ENCODE measurements at regions not wholly inside any gene's neighbourhood (a gene's known extent, or its start where the extent isn't known, plus 50 kb on each side); places are given as distances from the start of the nearest gene placed in this dataset.

DNA sequence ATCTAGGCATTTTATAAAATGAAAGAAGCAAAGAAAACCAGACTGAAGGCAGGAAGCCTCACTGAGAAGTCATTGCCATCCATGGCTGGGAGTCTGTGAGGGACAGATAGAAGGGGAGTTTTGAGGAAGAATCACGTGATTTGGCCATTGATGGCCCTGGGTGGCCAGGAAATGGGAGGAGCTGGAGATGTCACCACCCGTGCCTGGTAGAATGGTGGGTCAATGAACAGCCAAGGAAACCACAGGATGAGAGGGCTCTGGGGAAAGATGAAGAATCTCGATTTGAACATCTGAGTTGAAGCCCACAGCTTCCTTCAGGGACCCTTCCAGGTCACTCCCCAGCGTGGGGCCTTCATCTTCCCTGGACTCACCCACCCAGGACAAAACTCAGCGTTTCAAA lies 103.3 kb upstream of the CHST15 start (continued):
- TF ChIP-seq, protein P1, sequence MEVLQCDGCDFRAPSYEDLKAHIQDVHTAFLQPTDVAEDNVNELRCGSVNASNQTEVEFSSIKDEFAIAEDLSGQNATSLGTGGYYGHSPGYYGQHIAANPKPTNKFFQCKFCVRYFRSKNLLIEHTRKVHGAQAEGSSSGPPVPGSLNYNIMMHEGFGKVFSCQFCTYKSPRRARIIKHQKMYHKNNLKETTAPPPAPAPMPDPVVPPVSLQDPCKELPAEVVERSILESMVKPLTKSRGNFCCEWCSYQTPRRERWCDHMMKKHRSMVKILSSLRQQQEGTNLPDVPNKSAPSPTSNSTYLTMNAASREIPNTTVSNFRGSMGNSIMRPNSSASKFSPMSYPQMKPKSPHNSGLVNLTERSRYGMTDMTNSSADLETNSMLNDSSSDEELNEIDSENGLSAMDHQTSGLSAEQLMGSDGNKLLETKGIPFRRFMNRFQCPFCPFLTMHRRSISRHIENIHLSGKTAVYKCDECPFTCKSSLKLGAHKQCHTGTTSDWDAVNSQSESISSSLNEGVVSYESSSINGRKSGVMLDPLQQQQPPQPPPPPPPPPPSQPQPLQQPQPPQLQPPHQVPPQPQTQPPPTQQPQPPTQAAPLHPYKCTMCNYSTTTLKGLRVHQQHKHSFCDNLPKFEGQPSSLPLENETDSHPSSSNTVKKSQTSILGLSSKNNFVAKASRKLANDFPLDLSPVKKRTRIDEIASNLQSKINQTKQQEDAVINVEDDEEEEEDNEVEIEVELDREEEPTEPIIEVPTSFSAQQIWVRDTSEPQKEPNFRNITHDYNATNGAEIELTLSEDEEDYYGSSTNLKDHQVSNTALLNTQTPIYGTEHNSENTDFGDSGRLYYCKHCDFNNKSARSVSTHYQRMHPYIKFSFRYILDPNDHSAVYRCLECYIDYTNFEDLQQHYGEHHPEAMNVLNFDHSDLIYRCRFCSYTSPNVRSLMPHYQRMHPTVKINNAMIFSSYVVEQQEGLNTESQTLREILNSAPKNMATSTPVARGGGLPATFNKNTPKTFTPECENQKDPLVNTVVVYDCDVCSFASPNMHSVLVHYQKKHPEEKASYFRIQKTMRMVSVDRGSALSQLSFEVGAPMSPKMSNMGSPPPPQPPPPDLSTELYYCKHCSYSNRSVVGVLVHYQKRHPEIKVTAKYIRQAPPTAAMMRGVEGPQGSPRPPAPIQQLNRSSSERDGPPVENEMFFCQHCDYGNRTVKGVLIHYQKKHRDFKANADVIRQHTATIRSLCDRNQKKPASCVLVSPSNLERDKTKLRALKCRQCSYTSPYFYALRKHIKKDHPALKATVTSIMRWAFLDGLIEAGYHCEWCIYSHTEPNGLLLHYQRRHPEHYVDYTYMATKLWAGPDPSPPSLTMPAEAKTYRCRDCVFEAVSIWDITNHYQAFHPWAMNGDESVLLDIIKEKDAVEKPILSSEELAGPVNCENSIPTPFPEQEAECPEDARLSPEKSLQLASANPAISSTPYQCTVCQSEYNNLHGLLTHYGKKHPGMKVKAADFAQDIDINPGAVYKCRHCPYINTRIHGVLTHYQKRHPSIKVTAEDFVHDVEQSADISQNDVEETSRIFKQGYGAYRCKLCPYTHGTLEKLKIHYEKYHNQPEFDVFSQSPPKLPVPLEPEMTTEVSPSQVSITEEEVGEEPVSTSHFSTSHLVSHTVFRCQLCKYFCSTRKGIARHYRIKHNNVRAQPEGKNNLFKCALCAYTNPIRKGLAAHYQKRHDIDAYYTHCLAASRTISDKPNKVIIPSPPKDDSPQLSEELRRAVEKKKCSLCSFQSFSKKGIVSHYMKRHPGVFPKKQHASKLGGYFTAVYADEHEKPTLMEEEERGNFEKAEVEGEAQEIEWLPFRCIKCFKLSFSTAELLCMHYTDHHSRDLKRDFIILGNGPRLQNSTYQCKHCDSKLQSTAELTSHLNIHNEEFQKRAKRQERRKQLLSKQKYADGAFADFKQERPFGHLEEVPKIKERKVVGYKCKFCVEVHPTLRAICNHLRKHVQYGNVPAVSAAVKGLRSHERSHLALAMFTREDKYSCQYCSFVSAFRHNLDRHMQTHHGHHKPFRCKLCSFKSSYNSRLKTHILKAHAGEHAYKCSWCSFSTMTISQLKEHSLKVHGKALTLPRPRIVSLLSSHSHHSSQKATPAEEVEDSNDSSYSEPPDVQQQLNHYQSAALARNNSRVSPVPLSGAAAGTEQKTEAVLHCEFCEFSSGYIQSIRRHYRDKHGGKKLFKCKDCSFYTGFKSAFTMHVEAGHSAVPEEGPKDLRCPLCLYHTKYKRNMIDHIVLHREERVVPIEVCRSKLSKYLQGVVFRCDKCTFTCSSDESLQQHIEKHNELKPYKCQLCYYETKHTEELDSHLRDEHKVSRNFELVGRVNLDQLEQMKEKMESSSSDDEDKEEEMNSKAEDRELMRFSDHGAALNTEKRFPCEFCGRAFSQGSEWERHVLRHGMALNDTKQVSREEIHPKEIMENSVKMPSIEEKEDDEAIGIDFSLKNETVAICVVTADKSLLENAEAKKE (CRISPR knock-in tag; IDR thresholded peaks at IDR 0.05), result no peak
- TF ChIP-seq STAT1 (IDR thresholded peaks at IDR 0.05; ENCODE audit: unreplicated experiment), result no peak
- TF ChIP-seq NANOG (IDR thresholded peaks at IDR 0.05; ENCODE audit: borderline replicate concordance), result no peak
- no peak for TF ChIP-seq ZNF114 (CRISPR knock-in tag; IDR thresholded peaks at IDR 0.05)
- TF ChIP-seq JUNB (IDR thresholded peaks at IDR 0.05; ENCODE audit: unreplicated experiment), result no peak
- no peak for TF ChIP-seq ZNF331 (CRISPR knock-in tag; IDR thresholded peaks at IDR 0.05; ENCODE audit: low read depth)
- TF ChIP-seq, protein P2, sequence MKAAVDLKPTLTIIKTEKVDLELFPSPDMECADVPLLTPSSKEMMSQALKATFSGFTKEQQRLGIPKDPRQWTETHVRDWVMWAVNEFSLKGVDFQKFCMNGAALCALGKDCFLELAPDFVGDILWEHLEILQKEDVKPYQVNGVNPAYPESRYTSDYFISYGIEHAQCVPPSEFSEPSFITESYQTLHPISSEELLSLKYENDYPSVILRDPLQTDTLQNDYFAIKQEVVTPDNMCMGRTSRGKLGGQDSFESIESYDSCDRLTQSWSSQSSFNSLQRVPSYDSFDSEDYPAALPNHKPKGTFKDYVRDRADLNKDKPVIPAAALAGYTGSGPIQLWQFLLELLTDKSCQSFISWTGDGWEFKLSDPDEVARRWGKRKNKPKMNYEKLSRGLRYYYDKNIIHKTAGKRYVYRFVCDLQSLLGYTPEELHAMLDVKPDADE (IDR thresholded peaks at IDR 0.05), result no peak
- TF ChIP-seq EZH2phosphoT487 (IDR thresholded peaks at IDR 0.05; ENCODE audit: unreplicated experiment), result no peak
- no peak for TF ChIP-seq POLR2AphosphoS5 (IDR thresholded peaks at IDR 0.05; ENCODE audit: low read depth)
- TF ChIP-seq CREB1 (CRISPR knock-in tag; IDR thresholded peaks at IDR 0.05; ENCODE audit: low read depth), result no peak
- TF ChIP-seq, protein P3, sequence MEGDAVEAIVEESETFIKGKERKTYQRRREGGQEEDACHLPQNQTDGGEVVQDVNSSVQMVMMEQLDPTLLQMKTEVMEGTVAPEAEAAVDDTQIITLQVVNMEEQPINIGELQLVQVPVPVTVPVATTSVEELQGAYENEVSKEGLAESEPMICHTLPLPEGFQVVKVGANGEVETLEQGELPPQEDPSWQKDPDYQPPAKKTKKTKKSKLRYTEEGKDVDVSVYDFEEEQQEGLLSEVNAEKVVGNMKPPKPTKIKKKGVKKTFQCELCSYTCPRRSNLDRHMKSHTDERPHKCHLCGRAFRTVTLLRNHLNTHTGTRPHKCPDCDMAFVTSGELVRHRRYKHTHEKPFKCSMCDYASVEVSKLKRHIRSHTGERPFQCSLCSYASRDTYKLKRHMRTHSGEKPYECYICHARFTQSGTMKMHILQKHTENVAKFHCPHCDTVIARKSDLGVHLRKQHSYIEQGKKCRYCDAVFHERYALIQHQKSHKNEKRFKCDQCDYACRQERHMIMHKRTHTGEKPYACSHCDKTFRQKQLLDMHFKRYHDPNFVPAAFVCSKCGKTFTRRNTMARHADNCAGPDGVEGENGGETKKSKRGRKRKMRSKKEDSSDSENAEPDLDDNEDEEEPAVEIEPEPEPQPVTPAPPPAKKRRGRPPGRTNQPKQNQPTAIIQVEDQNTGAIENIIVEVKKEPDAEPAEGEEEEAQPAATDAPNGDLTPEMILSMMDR (conservative IDR thresholded peaks at IDR 0.05; ENCODE audit: low read depth in 2 of 2), result no peak
